Vagina (tissue), 2 donors: ENCODE measurements at regions not wholly inside any gene's neighbourhood (a gene's known extent, or its start where the extent isn't known, plus 50 kb on each side); places are given as distances from the start of the nearest gene placed in this dataset.

Experiments
- POLR2A ChIP-seq, 2 donors: fragments of 450-650 bp; IDR thresholded peaks; one replicate each; pipeline ENCODE4 v1.6.1; 2017; ENCODE audit warnings: antibody characterized with exemption in 2 of 2, mild to moderate bottlenecking in 2 of 2, moderate library complexity in 2 of 2
- POLR2AphosphoS5 ChIP-seq, 2 donors: sonication (generic); formaldehyde crosslinking; IDR thresholded peaks; one replicate each; pipeline ENCODE4 v1.9.0; 2017; ENCODE audit warnings: antibody characterized with exemption in 2 of 2, mild to moderate bottlenecking in 2 of 2, low read depth in 1 of 2; ENCODE audit not compliant: insufficient read depth in 1 of 2
- TF ChIP-seq, protein P1 (sequence below), 3 experiments: fragments of 450-650 bp in 2 of 3; fragments of 200-600 bp in 1 of 3; sonication (generic) in 1 of 3; IDR thresholded peaks; one replicate each; pipeline ENCODE4 v1.5.1; 2017 to 2019; ENCODE audit warnings: antibody characterized with exemption in 3 of 3, mild to moderate bottlenecking in 2 of 3, moderate library complexity in 2 of 3

DNA sequence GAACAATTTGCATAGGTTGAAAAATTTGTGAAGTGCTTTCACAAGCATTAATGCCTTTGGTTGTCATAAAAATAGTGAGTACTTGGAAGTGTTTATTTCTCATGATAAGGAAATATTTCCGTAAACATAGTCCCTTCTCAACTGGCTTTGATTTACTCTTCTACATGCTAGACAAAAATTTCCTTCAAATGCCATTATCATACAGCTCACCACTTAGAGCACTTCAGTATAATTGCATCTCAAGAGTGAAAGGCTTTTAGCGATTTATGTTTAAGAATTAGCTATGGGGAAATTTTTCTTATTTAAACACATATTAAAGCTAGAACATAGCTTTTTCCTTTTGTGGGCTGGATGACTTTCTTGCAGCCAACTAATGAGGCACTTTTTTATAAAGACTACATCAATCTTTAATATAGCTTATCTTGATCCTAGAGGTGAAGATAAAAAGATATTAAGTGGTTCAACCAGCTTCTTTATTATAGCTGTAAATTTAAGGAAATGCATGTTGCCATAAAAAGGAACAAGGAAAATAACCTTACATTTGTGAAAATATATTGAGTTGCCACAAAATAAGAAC is 656.8 kb downstream of the SLITRK6 start:
- TF ChIP-seq, protein P1, sequence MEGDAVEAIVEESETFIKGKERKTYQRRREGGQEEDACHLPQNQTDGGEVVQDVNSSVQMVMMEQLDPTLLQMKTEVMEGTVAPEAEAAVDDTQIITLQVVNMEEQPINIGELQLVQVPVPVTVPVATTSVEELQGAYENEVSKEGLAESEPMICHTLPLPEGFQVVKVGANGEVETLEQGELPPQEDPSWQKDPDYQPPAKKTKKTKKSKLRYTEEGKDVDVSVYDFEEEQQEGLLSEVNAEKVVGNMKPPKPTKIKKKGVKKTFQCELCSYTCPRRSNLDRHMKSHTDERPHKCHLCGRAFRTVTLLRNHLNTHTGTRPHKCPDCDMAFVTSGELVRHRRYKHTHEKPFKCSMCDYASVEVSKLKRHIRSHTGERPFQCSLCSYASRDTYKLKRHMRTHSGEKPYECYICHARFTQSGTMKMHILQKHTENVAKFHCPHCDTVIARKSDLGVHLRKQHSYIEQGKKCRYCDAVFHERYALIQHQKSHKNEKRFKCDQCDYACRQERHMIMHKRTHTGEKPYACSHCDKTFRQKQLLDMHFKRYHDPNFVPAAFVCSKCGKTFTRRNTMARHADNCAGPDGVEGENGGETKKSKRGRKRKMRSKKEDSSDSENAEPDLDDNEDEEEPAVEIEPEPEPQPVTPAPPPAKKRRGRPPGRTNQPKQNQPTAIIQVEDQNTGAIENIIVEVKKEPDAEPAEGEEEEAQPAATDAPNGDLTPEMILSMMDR (IDR thresholded peaks at IDR 0.05) = no peak
- TF ChIP-seq POLR2A (IDR thresholded peaks at IDR 0.05) = no peak
- TF ChIP-seq POLR2AphosphoS5 (IDR thresholded peaks at IDR 0.05; ENCODE audit: insufficient read depth in 1 of 2, low read depth in 1 of 2) = no peak
